HG03045 (cell line): ENCODE measurements at regions not wholly inside any gene's neighbourhood (a gene's known extent, or its start where the extent isn't known, plus 50 kb on each side); places are given as distances from the start of the nearest gene placed in this dataset.

Experiments
- ATAC-seq: cut with Tn5 transposase; IDR thresholded peaks from one replicate; pipeline ENCODE4 v1.9.1; 2021; ENCODE audit warnings: mild to moderate bottlenecking, moderate library complexity; ENCODE audit not compliant: unreplicated experiment

DNA sequence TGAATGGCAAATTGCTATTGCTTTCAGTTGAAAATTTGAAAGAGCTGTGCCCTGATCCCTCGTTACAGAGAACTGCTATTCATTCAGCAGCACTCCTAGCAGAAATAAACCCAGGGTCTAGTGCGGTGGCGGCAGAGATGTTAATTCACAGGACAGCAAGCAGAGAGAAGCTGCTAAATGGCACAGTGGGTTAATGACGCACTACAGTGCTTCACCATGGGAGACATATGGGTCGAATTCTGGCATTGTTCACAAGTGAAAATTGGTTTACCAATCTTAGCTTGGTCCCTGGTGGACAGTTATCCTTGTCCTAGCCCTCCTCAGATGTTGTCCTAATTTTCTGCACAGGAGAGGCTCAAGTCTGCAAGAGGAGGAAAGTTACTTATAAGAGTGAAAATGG, 807.4 kb downstream of the TLE1 start:
- ATAC-seq = no peak

GRCh38 chr9:80881320-80881719, 808.0 kb downstream of the TLE1 start:
- ATAC-seq = no peak

- ATAC-seq = no peak
Observed at GRCh38 chr9:80878556-80878955, 810.8 kb downstream of the TLE1 start.

GRCh38 chr9:80875947-80876346, 813.4 kb downstream of the TLE1 start:
- ATAC-seq = no peak

GRCh38 chr9:80874276-80874675, 815.1 kb downstream of the TLE1 start:
- no peak for ATAC-seq

DNA sequence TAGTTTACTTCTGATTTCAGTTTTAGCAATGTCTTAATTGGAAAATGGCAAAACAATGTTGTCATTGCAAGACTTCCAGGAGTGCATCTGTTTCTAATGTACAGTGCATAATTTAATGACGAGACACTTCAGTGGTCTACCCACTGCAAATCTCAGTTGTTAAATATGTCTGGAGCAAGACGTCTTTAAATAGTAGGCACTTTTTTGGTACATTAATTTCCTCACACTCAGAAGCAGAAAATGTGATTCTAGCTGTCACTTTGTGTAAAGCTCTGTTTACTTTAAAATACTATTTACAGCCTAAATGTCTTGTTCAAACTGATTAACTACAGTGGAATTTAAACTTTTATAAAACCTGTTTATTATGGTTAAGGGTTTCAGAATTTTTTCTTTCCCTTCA, 815.5 kb downstream of the TLE1 start:
- no peak for ATAC-seq

GRCh38 chr9:80871596-80871995, 817.8 kb downstream of the TLE1 start:
- no peak for ATAC-seq

DNA sequence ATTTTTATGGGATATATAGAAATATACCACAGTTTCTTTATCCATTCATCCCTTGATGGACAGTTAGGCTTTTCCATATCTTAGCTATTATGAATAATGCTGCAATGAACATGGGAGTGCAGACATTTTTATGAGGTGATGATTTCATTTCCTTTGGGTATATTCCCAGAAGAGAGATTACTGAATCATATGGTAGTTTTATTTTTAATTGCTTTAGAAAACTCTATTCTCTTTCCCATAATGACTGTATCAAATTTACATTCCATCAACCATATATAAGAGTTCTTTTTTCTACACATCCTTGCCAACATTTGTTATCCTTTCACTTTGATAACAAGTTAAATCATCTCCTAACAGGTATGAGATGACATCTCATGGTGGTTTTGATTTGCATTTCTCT, 821.6 kb downstream of the TLE1 start:
- ATAC-seq = no peak

- no peak for ATAC-seq
Observed at GRCh38 chr9:80866576-80867227, 822.6 kb downstream of the TLE1 start.

DNA sequence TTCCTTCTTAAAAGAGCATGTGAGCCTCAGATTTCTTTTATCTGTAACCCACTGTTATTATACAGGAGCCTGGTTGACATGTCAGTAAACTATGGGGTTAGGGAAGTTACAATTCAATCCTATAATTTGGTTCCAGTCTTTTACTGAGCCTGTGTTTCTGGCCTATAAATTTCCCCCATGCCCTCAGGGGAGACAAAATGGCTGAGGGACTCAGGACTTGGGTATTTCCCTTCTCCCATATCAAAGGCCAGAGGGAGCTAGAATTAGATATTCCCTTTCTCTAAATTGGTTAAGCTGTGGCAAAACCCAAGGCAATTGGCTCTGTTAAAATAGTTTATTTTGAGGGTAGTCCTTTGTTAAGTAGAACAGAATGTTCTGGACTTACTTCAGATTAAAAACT, 823.2 kb downstream of the TLE1 start:
- no peak for ATAC-seq

DNA sequence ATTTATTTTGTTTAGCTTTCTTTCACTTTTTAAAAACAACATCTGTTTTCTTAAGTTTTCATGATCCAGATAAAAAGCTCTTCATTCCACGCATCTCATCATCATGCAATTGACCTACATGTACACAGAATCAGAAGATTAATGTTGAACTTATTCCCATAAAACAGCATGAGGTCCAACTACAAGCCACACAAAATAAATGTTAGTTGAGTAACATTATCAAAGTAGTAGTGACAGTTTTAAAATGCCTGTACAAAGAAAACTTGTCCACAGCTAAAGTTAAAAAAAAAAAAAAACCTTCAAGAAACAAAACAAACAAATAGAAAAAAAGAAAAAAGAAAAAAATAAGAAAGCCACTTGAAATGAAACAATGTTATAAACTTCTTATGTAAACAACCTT, 846.3 kb downstream of the TLE1 start:
- no peak for ATAC-seq

- no peak for ATAC-seq
Observed at GRCh38 chr9:80842389-80842788, 847.0 kb downstream of the TLE1 start.

GRCh38 chr9:80841888-80842287, 847.5 kb downstream of the TLE1 start:
- ATAC-seq = no peak

DNA sequence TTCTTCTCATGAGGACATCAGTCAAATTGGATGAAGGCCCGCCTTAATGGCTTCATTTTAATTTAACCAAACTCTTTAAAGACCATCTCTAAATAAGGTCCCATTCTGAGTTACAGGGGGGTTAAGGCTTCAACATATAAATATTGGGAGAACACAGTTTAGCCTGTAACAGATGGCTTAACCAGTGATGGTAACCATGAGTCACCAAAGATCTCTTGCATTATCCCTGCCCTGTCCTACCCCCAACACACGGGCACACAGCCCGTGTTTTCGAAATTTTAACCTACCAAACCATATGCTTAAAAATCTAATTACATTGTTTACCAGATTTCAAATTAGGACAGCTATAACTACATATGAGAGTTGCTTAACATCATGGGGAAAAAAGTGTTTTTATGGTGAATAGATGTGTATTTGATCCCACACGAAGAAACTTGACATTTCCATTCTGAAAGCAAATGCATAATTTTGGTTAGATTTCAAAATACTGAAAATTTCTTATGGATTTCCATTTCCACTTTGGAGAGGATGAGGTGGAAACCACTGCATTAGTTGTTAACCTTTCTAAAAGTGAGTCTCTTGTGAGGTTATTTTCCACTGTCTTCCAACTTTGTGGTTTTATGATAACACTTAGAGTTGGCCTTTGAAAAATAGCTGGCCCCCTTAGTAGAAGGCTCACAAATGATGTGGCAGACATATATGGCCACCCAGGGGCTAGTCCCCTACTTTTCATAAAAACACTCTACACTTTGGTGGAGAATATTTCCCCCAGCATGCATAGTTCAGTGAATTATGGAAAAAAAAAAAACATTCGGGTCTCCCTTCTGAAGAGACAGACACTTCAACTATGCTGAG, 849.3 kb downstream of the TLE1 start:
- no peak for ATAC-seq

DNA sequence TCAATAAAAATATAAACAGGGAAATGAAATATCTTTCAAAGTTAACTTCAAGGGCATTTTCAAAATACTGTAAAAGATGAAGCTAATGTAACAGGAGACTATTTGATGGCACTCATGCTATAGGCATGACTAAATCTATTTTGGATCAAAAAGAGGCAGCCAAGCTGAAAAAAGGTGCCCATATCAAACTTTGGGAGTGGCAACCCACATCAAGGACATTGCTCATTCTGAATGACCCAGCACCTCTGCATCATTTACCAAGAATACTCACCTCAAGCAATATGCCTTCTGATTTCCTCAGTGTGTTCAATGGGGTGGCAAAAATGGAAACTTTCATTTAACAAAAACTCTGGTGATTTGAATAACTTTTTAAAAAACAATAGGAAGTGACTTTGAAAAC, 853.3 kb downstream of the TLE1 start:
- no peak for ATAC-seq

DNA sequence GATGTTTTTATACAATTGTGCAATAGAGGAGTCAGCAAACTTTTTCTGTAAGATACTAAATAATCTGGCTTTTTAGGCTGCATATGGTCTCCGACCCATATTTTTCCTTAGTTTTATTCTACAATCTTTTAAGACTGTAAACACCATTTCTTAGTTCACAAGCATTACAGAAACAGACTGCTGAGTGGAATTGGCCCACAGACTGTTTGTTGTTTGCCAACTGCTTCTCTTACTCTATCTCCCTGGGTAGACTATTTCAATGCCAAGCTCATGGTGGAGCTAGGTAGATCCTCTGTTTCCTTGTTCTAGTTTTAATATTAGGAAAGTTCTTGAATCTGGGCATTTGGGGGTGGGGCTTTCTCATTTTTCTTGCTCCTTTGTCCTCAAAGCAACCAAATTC, 857.6 kb downstream of the TLE1 start:
- ATAC-seq = no peak

DNA sequence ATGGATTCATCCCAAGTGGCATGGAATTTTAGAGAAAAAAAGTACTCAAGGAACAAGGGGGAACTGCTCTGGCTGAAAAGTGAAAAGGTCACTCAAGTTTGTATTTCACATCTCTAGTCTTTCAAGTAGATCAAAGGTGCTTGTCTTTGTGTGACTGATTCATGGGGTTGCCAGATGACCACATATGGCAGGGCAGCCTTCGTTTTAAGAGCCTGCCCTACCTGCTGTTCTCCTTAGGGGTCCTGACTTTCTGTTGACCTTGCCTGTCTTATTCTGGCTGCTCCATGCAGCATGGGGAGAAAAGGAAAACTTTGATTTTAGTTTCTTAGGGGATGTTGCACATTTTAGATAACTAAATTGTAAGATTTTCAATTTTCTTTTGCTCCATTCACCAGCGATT, 877.7 kb downstream of the TLE1 start:
- no peak for ATAC-seq

DNA sequence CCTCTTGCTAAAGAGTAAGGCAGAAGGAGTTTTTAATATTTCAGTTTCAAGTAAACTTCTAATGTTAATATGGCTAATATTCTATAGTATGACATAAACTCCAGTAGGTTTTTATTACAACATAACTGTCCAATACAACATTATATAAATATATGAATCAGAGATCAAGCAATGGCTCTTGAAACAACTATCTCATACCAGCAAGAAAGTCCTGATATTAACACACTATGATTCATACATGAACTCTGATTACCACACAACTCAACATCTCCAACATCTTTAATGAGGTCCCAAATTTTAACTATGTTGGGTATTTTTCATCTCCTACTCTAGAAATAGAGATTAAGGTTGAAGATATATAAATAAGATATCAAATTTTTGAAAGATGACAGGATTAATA, 878.3 kb downstream of the TLE1 start:
- ATAC-seq = no peak

GRCh38 chr9:80806671-80807070, 882.7 kb downstream of the TLE1 start:
- no peak for ATAC-seq

- ATAC-seq = no peak
Observed at GRCh38 chr9:80804873-80805272, 884.5 kb downstream of the TLE1 start.

GRCh38 chr9:80797831-80798688, 891.3 kb downstream of the TLE1 start:
- ATAC-seq = no peak
